ENCODE measurements at regions not wholly inside any gene's neighbourhood (a gene's known extent, or its start where the extent isn't known, plus 50 kb on each side); places are given as distances from the start of the nearest gene placed in this dataset.

GRCh38 chr6:4447639-4448330 is 312.4 kb upstream of the ECI2 start:
- intact Hi-C loops (cut with micrococcal nuclease) = no loop called here
- H3K27ac ChIP-seq (ENCODE audit: insufficient read depth, low read depth, low read length) = no peak overlapping the region
- no peak overlapping the region for H3K4me2 ChIP-seq (ENCODE audit: insufficient read depth, low read length)
- no peak overlapping the region for H2AFZ ChIP-seq (ENCODE audit: low read depth, low read length)
- H4K20me1 ChIP-seq (replicated peaks; ENCODE audit: control insufficient read depth, extremely low read depth, insufficient read depth, low read length) = no peaks in the 10 kb centered on the region
- dilution Hi-C loops (cut with MboI; ENCODE audit: extremely low pct_ligation_motif_present, low sequenced_read_pairs) = no loop called here
- DNase-seq (ENCODE audit: low read depth, low spot score) (no peak), FAIRE-seq (no peak)
- no peaks in the 10 kb centered on the region for H3K9me1 ChIP-seq (replicated peaks; ENCODE audit: control insufficient read depth, extremely low read depth, insufficient read depth, low read length)
- H3K27me3 ChIP-seq (ENCODE audit: control insufficient read depth in 2 of 2, insufficient read depth in 2 of 2, low read length in 2 of 2) = no peaks in the 10 kb centered on the region
- POLR2A ChIA-PET = no interaction called here
- CTCF ChIA-PET = no interaction called here
- H3K9ac ChIP-seq (replicated peaks; ENCODE audit: extremely low read depth, insufficient read depth, low read length) = no peak overlapping the region
- H3K79me2 ChIP-seq (ENCODE audit: control insufficient read depth, insufficient read depth, low read length) = no peaks in the 10 kb centered on the region
- H3K4me3 ChIP-seq (replicated peaks in 1 of 3; ENCODE audit: insufficient read depth in 1 of 3, low read depth in 1 of 3, low read length in 3 of 3) = no peak overlapping the region
- H3K4me1 ChIP-seq (ENCODE audit: control insufficient read depth, extremely low read depth, insufficient read depth, low read length) = no peaks in the 10 kb centered on the region
- TF ChIP-seq MYC (IDR thresholded peaks at IDR 0.05; ENCODE audit: low read depth, low read length) (no peak), JUN (IDR thresholded peaks at IDR 0.05; ENCODE audit: borderline replicate concordance, insufficient read depth, insufficient read length, low read depth) (no peak), GATA2 (IDR thresholded peaks at IDR 0.05; ENCODE audit: insufficient read depth, insufficient read length, low read depth, low read length) (no peak), CTCF (IDR thresholded peaks at IDR 0.05; ENCODE audit: extremely low read depth in 1 of 2, insufficient read depth in 1 of 2, low read depth in 1 of 2, low read length in 2 of 2) (no peak), EZH2 (IDR thresholded peaks at IDR 0.05; ENCODE audit: borderline replicate concordance, low read depth, low read length, severe bottlenecking) (no peak), POLR2A (IDR thresholded peaks at IDR 0.05; ENCODE audit: low read depth, low read length) (no peak), FOS (IDR thresholded peaks at IDR 0.05; ENCODE audit: borderline replicate concordance, insufficient read depth, low read length) (no peak), POLR2AphosphoS5 (IDR thresholded peaks at IDR 0.05; ENCODE audit: insufficient read depth, low read depth, low read length) (no peak), MAX (IDR thresholded peaks at IDR 0.05; ENCODE audit: insufficient read depth, insufficient read length) (no peak)
- no peaks in the 10 kb centered on the region for H3K36me3 ChIP-seq (ENCODE audit: control insufficient read depth in 2 of 2, extremely low read depth in 1 of 2, insufficient read depth in 2 of 2, low read length in 2 of 2)
- no TSS peak for BruUV-seq (replicated peaks)
- peaks cover 2% of the 10 kb centered on the region for H3K9me3 ChIP-seq (replicated peaks; ENCODE audit: control insufficient read depth, insufficient read depth, low read length)
